Glutamatergic neuron (in vitro differentiated cells): ENCODE measurements at regions not wholly inside any gene's neighbourhood (a gene's known extent, or its start where the extent isn't known, plus 50 kb on each side); places are given as distances from the start of the nearest gene placed in this dataset.

ENCODE experiments used
- DNase-seq: peaks from one replicate; pipeline ENCODE4 v3.0.0; 2022
- H3K27ac Mint-ChIP-seq: one replicate; pipeline ENCODE4 v1.8.0; 2020; ENCODE audit warnings: mild to moderate bottlenecking, mixed read lengths, inconsistent platforms; ENCODE audit not compliant: unreplicated experiment
- H3K27me3 Mint-ChIP-seq: one replicate; pipeline ENCODE4 v1.8.0; 2020; ENCODE audit warnings: mild to moderate bottlenecking, moderate library complexity, mixed read lengths, inconsistent platforms; ENCODE audit not compliant: unreplicated experiment
- H3K36me3 Mint-ChIP-seq: one replicate; pipeline ENCODE4 v1.8.0; 2020; ENCODE audit warnings: mild to moderate bottlenecking, mixed read lengths, inconsistent platforms; ENCODE audit not compliant: unreplicated experiment
- H3K4me1 Mint-ChIP-seq: one replicate; pipeline ENCODE4 v1.8.0; 2020; ENCODE audit warnings: mild to moderate bottlenecking, low read depth, mixed read lengths, inconsistent platforms; ENCODE audit not compliant: unreplicated experiment
- H3K4me3 Mint-ChIP-seq: one replicate; pipeline ENCODE4 v1.8.0; 2020; ENCODE audit warnings: mild to moderate bottlenecking, mixed read lengths, inconsistent platforms; ENCODE audit not compliant: unreplicated experiment
- H3K9me3 Mint-ChIP-seq: one replicate; pipeline ENCODE4 v1.8.0; 2020; ENCODE audit warnings: mild to moderate bottlenecking, moderate library complexity, mixed read lengths, inconsistent platforms; ENCODE audit not compliant: unreplicated experiment
- TF ChIP-seq, protein P1 (sequence below): fragments of 200-600 bp; sonication (generic); IDR thresholded peaks from one replicate; pipeline ENCODE4 v1.5.0; 2021; ENCODE audit not compliant: partially characterized antibody, unreplicated experiment

DNA sequence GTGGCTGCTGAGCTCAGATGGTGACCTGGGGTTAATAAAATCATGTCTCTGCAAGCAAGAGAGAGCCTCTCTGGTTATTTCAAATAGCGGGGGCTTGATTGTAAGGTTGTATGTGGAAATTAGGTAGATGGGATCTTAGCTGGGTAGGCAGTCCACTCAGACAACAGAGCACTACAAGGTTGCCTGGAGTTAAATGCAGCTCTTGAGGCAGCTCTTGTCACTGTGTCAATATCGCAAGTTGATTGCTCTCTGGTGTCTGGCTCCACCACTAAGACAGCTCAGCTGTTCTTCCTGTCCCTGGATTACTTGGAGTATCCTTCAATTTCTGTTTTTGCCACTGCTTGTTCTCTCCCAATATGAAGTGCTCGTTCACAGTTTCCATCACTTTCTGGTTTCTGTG is 93.8 kb downstream of the C21orf91 start:
- peaks cover 6% of the 10 kb centered on the region for H3K9me3 Mint-ChIP-seq
- no peaks in the 10 kb centered on the region for H3K36me3 Mint-ChIP-seq
- TF ChIP-seq, protein P1, sequence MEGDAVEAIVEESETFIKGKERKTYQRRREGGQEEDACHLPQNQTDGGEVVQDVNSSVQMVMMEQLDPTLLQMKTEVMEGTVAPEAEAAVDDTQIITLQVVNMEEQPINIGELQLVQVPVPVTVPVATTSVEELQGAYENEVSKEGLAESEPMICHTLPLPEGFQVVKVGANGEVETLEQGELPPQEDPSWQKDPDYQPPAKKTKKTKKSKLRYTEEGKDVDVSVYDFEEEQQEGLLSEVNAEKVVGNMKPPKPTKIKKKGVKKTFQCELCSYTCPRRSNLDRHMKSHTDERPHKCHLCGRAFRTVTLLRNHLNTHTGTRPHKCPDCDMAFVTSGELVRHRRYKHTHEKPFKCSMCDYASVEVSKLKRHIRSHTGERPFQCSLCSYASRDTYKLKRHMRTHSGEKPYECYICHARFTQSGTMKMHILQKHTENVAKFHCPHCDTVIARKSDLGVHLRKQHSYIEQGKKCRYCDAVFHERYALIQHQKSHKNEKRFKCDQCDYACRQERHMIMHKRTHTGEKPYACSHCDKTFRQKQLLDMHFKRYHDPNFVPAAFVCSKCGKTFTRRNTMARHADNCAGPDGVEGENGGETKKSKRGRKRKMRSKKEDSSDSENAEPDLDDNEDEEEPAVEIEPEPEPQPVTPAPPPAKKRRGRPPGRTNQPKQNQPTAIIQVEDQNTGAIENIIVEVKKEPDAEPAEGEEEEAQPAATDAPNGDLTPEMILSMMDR = no peak
- peaks cover 2% of the 10 kb centered on the region for H3K27me3 Mint-ChIP-seq
- no peak for DNase-seq
- no peak overlapping the region for H3K27ac Mint-ChIP-seq
- no peaks in the 10 kb centered on the region for H3K4me1 Mint-ChIP-seq
- no peak overlapping the region for H3K4me3 Mint-ChIP-seq

DNA sequence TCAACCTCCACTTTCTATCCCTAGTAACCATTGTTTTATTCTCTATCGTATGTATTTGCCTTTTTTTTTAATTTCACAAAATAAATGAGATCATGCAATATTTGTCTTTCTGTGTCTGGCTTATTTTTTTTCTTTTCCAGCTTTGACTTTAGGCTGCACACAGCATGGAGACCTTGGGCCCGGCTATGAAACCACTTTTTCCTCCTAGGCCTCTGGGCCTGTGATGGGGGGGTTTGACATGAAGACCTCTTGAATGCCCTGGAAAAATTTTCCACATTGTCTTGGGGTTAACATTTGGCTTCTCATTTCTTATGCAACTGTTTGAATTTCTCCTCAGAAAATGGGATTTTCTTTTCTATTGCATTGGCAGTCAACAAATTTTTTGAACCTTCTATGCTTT is 100.2 kb upstream of the BTG3 start:
- H3K36me3 Mint-ChIP-seq = peaks cover 4% of the 10 kb centered on the region
- DNase-seq = no peak
- H3K9me3 Mint-ChIP-seq = peaks cover under 1% of the 10 kb centered on the region

DNA sequence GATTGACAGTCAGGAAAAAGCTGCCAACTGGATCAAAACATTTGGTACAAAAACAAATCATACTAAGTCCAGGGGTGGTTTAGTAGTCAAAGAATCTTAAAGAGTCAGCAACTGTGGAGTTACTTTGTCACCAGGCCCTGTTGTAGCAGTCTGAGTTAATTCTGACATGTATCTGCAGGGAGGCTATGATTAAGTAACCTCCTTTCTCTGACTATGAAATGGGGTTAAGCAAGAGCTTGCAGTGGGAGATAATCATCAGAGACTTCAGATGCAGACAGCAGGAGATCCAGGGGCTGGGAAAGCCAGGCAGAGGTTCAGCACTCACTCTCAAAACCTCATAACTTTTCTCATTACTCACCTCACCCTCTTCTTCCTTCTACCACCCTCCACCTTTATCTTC is 99.2 kb upstream of the BTG3 start:
- no peak overlapping the region for H3K4me3 Mint-ChIP-seq
- TF ChIP-seq, protein P1 = no peak
- no peaks in the 10 kb centered on the region for H3K9me3 Mint-ChIP-seq

More for the DNA sequence above, 100.2 kb upstream of the BTG3 start:
- Mint-ChIP-seq H3K4me3 (no peak overlapping the region), H3K27ac (no peak overlapping the region), H3K27me3 (peaks cover 4% of the 10 kb centered on the region), H3K4me1 (no peaks in the 10 kb centered on the region)
- TF ChIP-seq, protein P1 = no peak

DNA sequence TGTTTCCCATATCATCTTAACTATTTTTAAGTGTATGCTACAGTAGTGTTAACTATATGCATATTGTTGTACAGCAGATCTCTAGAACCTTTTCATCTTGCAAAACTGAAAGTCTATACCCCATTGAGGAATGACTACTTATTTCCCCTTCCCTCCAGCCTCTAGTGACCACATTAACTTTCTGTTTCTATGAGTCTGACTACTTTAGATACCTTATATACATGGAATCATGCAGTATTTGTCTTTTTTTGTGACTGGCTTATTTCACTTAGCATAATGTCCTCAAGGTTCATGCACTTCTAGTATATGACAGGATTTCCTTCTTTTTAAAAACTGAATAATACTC is 96.5 kb upstream of the BTG3 start:
- Mint-ChIP-seq H3K4me3 (no peak overlapping the region), H3K36me3 (peaks cover 4% of the 10 kb centered on the region), H3K4me1 (no peaks in the 10 kb centered on the region), H3K27ac (no peak overlapping the region), H3K9me3 (peaks cover under 1% of the 10 kb centered on the region), H3K27me3 (no peaks in the 10 kb centered on the region)
- no peak for DNase-seq
- TF ChIP-seq, protein P1 = no peak

More for the DNA sequence above, 99.2 kb upstream of the BTG3 start:
- Mint-ChIP-seq H3K4me1 (no peaks in the 10 kb centered on the region), H3K36me3 (peaks cover 4% of the 10 kb centered on the region), H3K27me3 (peaks cover 2% of the 10 kb centered on the region), H3K27ac (no peak overlapping the region)
- DNase-seq = no peak

DNA sequence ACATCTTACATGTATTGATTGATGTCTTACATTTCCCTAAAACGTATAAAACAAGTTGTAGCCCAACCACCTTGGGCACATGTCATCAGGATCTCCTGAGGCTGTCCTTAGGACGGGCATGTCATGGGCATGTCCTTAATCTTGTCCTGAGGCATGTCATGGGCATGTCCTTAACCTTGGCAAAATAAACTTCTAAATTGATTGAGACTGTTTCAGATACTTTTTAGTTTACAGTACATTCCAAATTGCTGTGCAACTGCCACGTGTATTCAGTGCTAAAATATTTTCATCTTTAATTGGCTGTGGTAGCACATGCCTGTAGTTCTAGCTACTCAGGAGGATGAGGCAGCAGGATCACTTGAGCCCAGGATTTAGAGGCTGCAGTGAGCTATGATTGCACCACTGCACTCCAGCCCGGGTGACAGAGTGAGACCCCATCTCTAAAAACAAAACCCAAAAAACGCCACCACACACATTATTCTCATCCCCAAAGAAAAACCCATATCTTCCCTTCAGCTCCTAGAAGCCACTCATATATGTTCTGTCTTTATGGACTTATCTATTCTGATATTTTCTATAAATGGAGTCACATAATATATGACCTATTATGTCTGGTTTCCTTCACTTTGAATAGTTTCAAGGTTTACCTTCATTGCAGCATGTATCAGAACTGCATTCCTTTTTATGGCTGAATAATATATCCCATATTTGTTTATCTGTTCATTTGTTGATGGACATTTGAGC is 96.0 kb upstream of the BTG3 start:
- TF ChIP-seq, protein P1 = no peak
- no peak for DNase-seq
- Mint-ChIP-seq H3K4me3 (no peak overlapping the region), H3K27me3 (no peaks in the 10 kb centered on the region), H3K9me3 (peaks cover 2% of the 10 kb centered on the region), H3K27ac (no peak overlapping the region), H3K36me3 (peaks cover 4% of the 10 kb centered on the region), H3K4me1 (no peaks in the 10 kb centered on the region)
